B cell (primary cell): ENCODE measurements at regions not wholly inside any gene's neighbourhood (a gene's known extent, or its start where the extent isn't known, plus 50 kb on each side); places are given as distances from the start of the nearest gene placed in this dataset.

Experiments
- ATAC-seq: fragments of 200-7000 bp; cut with Tn5 transposase; one replicate; pipeline ENCODE4 v1.10.0; 2021; ENCODE audit warnings: low read depth, mild to moderate bottlenecking, moderate number of reproducible peaks, moderate library complexity
- CTCF ChIA-PET: fragments of 350-600 bp; sonication (Branson Sonifier 250); formaldehyde crosslinking; loops from one replicate; lab custom pipeline; 2021; ENCODE audit warnings: antibody characterized with exemption, inconsistent platforms; lab: Charles Lee
- POLR2A ChIA-PET: fragments of 350-600 bp; sonication (Branson Sonifier 250); formaldehyde crosslinking; loops from one replicate; lab custom pipeline; 2021; ENCODE audit warnings: antibody characterized with exemption; lab: Charles Lee
- DNase-seq: peaks from one replicate; pipeline ENCODE4 v3.0.0; 2013
- H2AFZ ChIP-seq: 2 replicates; pipeline ENCODE4 v1.6.1; 2012; ENCODE audit warnings: mild to moderate bottlenecking, low read depth, low read length; ENCODE audit not compliant: insufficient read depth, poor library complexity, severe bottlenecking
- H3K27ac ChIP-seq, 2 donors: 1 replicate in 1 of 2; 2 replicates in 1 of 2; pipeline ENCODE4 v1.5.1; 2012 to 2013; ENCODE audit warnings: low read length in 2 of 2, mild to moderate bottlenecking in 2 of 2, moderate library complexity in 1 of 2
- H3K27me3 ChIP-seq, 4 experiments: fragments of 200-600 bp in 1 of 4; sonication (generic) in 1 of 4; replicated peaks in 1 of 4; 1 replicate in 2 of 4; 2 replicates in 2 of 4; pipeline versions ENCODE4 v1.6.1 to v1.7.0; 2013 to 2016; ENCODE audit warnings: low read length in 3 of 4, mild to moderate bottlenecking in 2 of 4, mixed read lengths in 1 of 4, moderate library complexity in 1 of 4; ENCODE audit not compliant: insufficient read depth in 4 of 4, control insufficient read depth in 3 of 4; ENCODE audit errors: control extremely low read depth in 1 of 4
- H3K36me3 ChIP-seq, 2 experiments: replicated peaks in 1 of 2; 1 replicate in 1 of 2; 2 replicates in 1 of 2; pipeline versions ENCODE4 v1.6.1 to v1.7.1; 2013; ENCODE audit warnings: low read length in 1 of 2; ENCODE audit not compliant: insufficient read depth in 2 of 2, control insufficient read depth in 1 of 2; ENCODE audit errors: control extremely low read depth in 1 of 2, extremely low read depth in 1 of 2
- H3K4me1 ChIP-seq, 2 donors: fragments of 200-600 bp in 1 of 2; sonication (generic) in 1 of 2; 1 replicate in 1 of 2; 2 replicates in 1 of 2; pipeline versions ENCODE4 v1.5.1 to v1.6.1; 2013 to 2017; ENCODE audit warnings: low read length in 2 of 2; ENCODE audit not compliant: control insufficient read depth in 2 of 2, insufficient read depth in 2 of 2
- H3K4me2 ChIP-seq: replicated peaks from 2 replicates; pipeline ENCODE3; 2012; ENCODE audit warnings: mild to moderate bottlenecking, low read depth, low read length; ENCODE audit not compliant: poor library complexity, severe bottlenecking
- H3K4me3 ChIP-seq, 5 experiments: fragments of 200-600 bp in 1 of 5; sonication (generic) in 1 of 5; 1 replicate in 3 of 5; 2 replicates in 2 of 5; pipeline versions ENCODE4 v1.5.1 to v1.7.0; 2011 to 2016; ENCODE audit warnings: low read length in 4 of 5, mild to moderate bottlenecking in 4 of 5, low read depth in 2 of 5, control low read depth in 1 of 5, moderate library complexity in 1 of 5; ENCODE audit not compliant: insufficient read depth in 1 of 5; ENCODE audit errors: control extremely low read depth in 1 of 5, extremely low read depth in 1 of 5
- H3K79me2 ChIP-seq: fragments of 200-600 bp; sonication (generic); one replicate; pipeline ENCODE4 v1.6.0; 2016; ENCODE audit warnings: low read length; ENCODE audit not compliant: control insufficient read depth, insufficient read depth
- H3K9ac ChIP-seq: fragments of 200-600 bp; sonication (generic); 2 replicates; pipeline ENCODE4 v1.6.1; 2017; ENCODE audit warnings: mild to moderate bottlenecking, low read length, moderate library complexity
- H3K9me3 ChIP-seq, 3 donors: one replicate each; pipeline versions ENCODE4 v1.6.1 to v1.7.1; 2013; ENCODE audit warnings: low read length in 2 of 3; ENCODE audit not compliant: control insufficient read depth in 2 of 3, insufficient read depth in 1 of 3; ENCODE audit errors: control extremely low read depth in 1 of 3
- H4K20me1 ChIP-seq: 2 replicates; pipeline ENCODE4 v1.6.0; 2012; ENCODE audit warnings: mild to moderate bottlenecking, low read length; ENCODE audit not compliant: insufficient read depth, control insufficient read depth, poor library complexity, severe bottlenecking
- H3K27ac Mint-ChIP-seq: one replicate; pipeline ENCODE4 v1.8.0; 2021; ENCODE audit warnings: mixed read lengths
- H3K27me3 Mint-ChIP-seq: one replicate; pipeline ENCODE4 v1.8.0; 2021; ENCODE audit warnings: mixed read lengths
- H3K4me1 Mint-ChIP-seq: one replicate; pipeline ENCODE4 v1.8.0; 2021; ENCODE audit warnings: mixed read lengths
- H3K4me3 Mint-ChIP-seq: one replicate; pipeline ENCODE4 v1.8.0; 2021; ENCODE audit warnings: mixed read lengths
- H3K9me3 Mint-ChIP-seq: one replicate; pipeline ENCODE4 v1.8.0; 2022; ENCODE audit warnings: mixed read lengths; ENCODE audit not compliant: insufficient read depth
- CTCF ChIP-seq: fragments of 200-600 bp; IDR thresholded peaks from one replicate; pipeline ENCODE4 v1.8.0; 2022; ENCODE audit warnings: antibody characterized with exemption, mild to moderate bottlenecking
- EZH2 ChIP-seq: IDR thresholded peaks from 2 replicates; pipeline ENCODE4 v1.6.1; 2012; ENCODE audit warnings: borderline replicate concordance, low read depth, mild to moderate bottlenecking, moderate library complexity, low read length; ENCODE audit not compliant: insufficient read depth, poor library complexity, severe bottlenecking
- WGBS: methylation state at CpG from one replicate; pipeline ENCODE4 v1.1.5; 2013; ENCODE audit warnings: missing lambda C conversion rate; ENCODE audit not compliant: insufficient coverage; 5-methylcytosine and 5-hydroxymethylcytosine counted together
- intact Hi-C: fragments of 100-400 bp; cut with micrococcal nuclease; formaldehyde crosslinking; loops from one replicate; pipeline ENCODE4 v1.10.0; 2022

GRCh38 chr2:116975608-116976007, 838.9 kb upstream of the DDX18 start:
- intact Hi-C loops = no loop called here
- Histone ChIP-seq H3K79me2 (no peaks in the 10 kb centered on the region), H3K9me3 (no peaks in the 10 kb centered on the region), H3K4me2 (no peak overlapping the region), H3K27ac (no peak overlapping the region), H3K27me3 (no peaks in the 10 kb centered on the region), H3K4me1 (no peaks in the 10 kb centered on the region), H3K36me3 (no peaks in the 10 kb centered on the region), H2AFZ (no peak overlapping the region), H3K9ac (no peak overlapping the region), H3K4me3 (no peak overlapping the region), H4K20me1 (no peaks in the 10 kb centered on the region)
- TF ChIP-seq CTCF (no peak), EZH2 (no peak)
- WGBS = 100% methylated on average over 1 of the region's 3 CpGs
- no peaks in the 10 kb centered on the region for H3K27me3 Mint-ChIP-seq
- H3K9me3 Mint-ChIP-seq = peaks cover 4% of the 10 kb centered on the region
- H3K4me1 Mint-ChIP-seq = no peaks in the 10 kb centered on the region
- H3K4me3 Mint-ChIP-seq = no peak overlapping the region
- H3K27ac Mint-ChIP-seq = no peak overlapping the region
- ChIA-PET POLR2A (no interaction called here), CTCF (no interaction called here)
- DNase-seq = no peak
- ATAC-seq = no peak

- no peak for DNase-seq
- no peak overlapping the region for H3K4me3 ChIP-seq
- ChIA-PET POLR2A (no interaction called here), CTCF (no interaction called here)
- H3K4me1 ChIP-seq = no peaks in the 10 kb centered on the region
- H2AFZ ChIP-seq = no peak overlapping the region
- WGBS = 92% methylated on average over 2 of the region's 2 CpGs
- no peak overlapping the region for H3K4me3 Mint-ChIP-seq
- no peak for TF ChIP-seq CTCF
- no peak for TF ChIP-seq EZH2
- H3K27ac ChIP-seq = no peak overlapping the region
- no peak overlapping the region for H3K9ac ChIP-seq
- peaks cover 12% of the 10 kb centered on the region for H3K9me3 Mint-ChIP-seq
- intact Hi-C loops = no loop called here
- no peaks in the 10 kb centered on the region for H3K36me3 ChIP-seq
- H3K27me3 ChIP-seq = no peaks in the 10 kb centered on the region
- no peaks in the 10 kb centered on the region for H3K9me3 ChIP-seq
- no peak overlapping the region for H3K4me2 ChIP-seq
- no peak for ATAC-seq
- no peaks in the 10 kb centered on the region for H3K79me2 ChIP-seq
- no peak overlapping the region for H3K27ac Mint-ChIP-seq
- no peaks in the 10 kb centered on the region for H3K4me1 Mint-ChIP-seq
- H4K20me1 ChIP-seq = no peaks in the 10 kb centered on the region
- no peaks in the 10 kb centered on the region for H3K27me3 Mint-ChIP-seq
These were observed 834.4 kb upstream of the DDX18 start for GRCh38 chr2:116979916-116980764.
